Natural killer cell treated with Interleukin-12 subunit alpha and Interleukin-12 subunit beta and Interleukin-15 and Interleukin-18, amount 100 ng/mL, for 72 hours (primary cell): ENCODE measurements at regions not wholly inside any gene's neighbourhood (a gene's known extent, or its start where the extent isn't known, plus 50 kb on each side); places are given as distances from the start of the nearest gene placed in this dataset.

Experiments
- ATAC-seq, 2 donors: fragments of 150-1000 bp; cut with Tn5 transposase in 1 of 2; sonication (Bioruptor Pico), chemical (Tn5 transposase) in 1 of 2; 2 replicates each; pipeline ENCODE4 v1.10.0; 2021
- DNase-seq: peaks from one replicate; pipeline ENCODE4 v3.0.0; 2022; ENCODE audit warnings: low spot score
- H3K27ac Mint-ChIP-seq, 2 donors: 1 replicate in 1 of 2; 2 replicates in 1 of 2; pipeline ENCODE4 v1.8.0; 2022; ENCODE audit warnings: mixed read lengths in 2 of 2, mild to moderate bottlenecking in 1 of 2, moderate library complexity in 1 of 2
- H3K27me3 Mint-ChIP-seq, 2 donors: 1 replicate in 1 of 2; 2 replicates in 1 of 2; pipeline ENCODE4 v1.8.0; 2022; ENCODE audit warnings: mixed read lengths in 2 of 2
- H3K36me3 Mint-ChIP-seq: one replicate; pipeline ENCODE4 v1.8.0; 2022; ENCODE audit warnings: mixed read lengths
- H3K4me1 Mint-ChIP-seq, 2 donors: 1 replicate in 1 of 2; 2 replicates in 1 of 2; pipeline ENCODE4 v1.8.0; 2022; ENCODE audit warnings: low read depth in 2 of 2, mixed read lengths in 2 of 2, mild to moderate bottlenecking in 1 of 2
- H3K4me3 Mint-ChIP-seq: one replicate; pipeline ENCODE4 v1.8.0; 2022; ENCODE audit warnings: mixed read lengths
- H3K9me3 Mint-ChIP-seq: 2 replicates; pipeline ENCODE4 v1.8.0; 2022; ENCODE audit warnings: mixed read lengths

GRCh38 chrX:13252726-13253125 lies 67.1 kb downstream of the ATXN3L start:
- DNase-seq (no peak), ATAC-seq (no peak)
- Mint-ChIP-seq H3K27ac (no peak overlapping the region), H3K9me3 (peaks cover 5% of the 10 kb centered on the region), H3K36me3 (peaks cover 6% of the 10 kb centered on the region), H3K4me1 (peaks cover 40 to 48% of the 10 kb centered on the region in 2 donors), H3K27me3 (peaks cover 0 to 23% of the 10 kb centered on the region in 2 donors), H3K4me3 (no peak overlapping the region)

- H3K27ac Mint-ChIP-seq: no peak overlapping the region
- H3K9me3 Mint-ChIP-seq: peaks cover 2% of the 10 kb centered on the region
- H3K36me3 Mint-ChIP-seq: peaks cover 2% of the 10 kb centered on the region
- H3K27me3 Mint-ChIP-seq: peaks cover 0 to 25% of the 10 kb centered on the region in 2 donors
- DNase-seq: no peak
- H3K4me3 Mint-ChIP-seq: no peak overlapping the region
- ATAC-seq: no peak
- peaks cover 28 to 36% of the 10 kb centered on the region in 2 donors for H3K4me1 Mint-ChIP-seq
Observed at GRCh38 chrX:13250826-13251580, 68.8 kb downstream of the ATXN3L start.

- Mint-ChIP-seq H3K4me3 (no peak overlapping the region), H3K36me3 (no peaks in the 10 kb centered on the region), H3K4me1 (peaks cover 9 to 18% of the 10 kb centered on the region in 2 donors), H3K9me3 (no peaks in the 10 kb centered on the region), H3K27ac (no peak overlapping the region), H3K27me3 (peaks cover 0 to 24% of the 10 kb centered on the region in 2 donors)
- no peak for DNase-seq
- no peak for ATAC-seq
Observed at GRCh38 chrX:13248867-13249486, 70.9 kb downstream of the ATXN3L start.

GRCh38 chrX:13239272-13239671 lies 80.6 kb downstream of the ATXN3L start:
- Mint-ChIP-seq H3K36me3 (no peaks in the 10 kb centered on the region), H3K9me3 (no peaks in the 10 kb centered on the region), H3K27me3 (peaks cover 0 to 33% of the 10 kb centered on the region in 2 donors), H3K4me1 (no peaks in the 10 kb centered on the region), H3K27ac (no peak overlapping the region), H3K4me3 (no peak overlapping the region)
- no peak for DNase-seq
- no peak for ATAC-seq

- Mint-ChIP-seq H3K27ac (no peak overlapping the region), H3K9me3 (no peaks in the 10 kb centered on the region), H3K27me3 (peaks cover 0 to 24% of the 10 kb centered on the region in 2 donors), H3K36me3 (no peaks in the 10 kb centered on the region), H3K4me1 (no peaks in the 10 kb centered on the region), H3K4me3 (no peak overlapping the region)
- no peak for ATAC-seq
- DNase-seq: no peak
Observed at GRCh38 chrX:13235930-13236329, 83.9 kb downstream of the ATXN3L start.

GRCh38 chrX:13232484-13232883 lies 87.4 kb downstream of the ATXN3L start:
- Mint-ChIP-seq H3K27ac (no peak overlapping the region), H3K4me3 (no peak overlapping the region), H3K27me3 (peaks cover 0 to 10% of the 10 kb centered on the region in 2 donors), H3K36me3 (no peaks in the 10 kb centered on the region), H3K9me3 (no peaks in the 10 kb centered on the region), H3K4me1 (no peaks in the 10 kb centered on the region)
- ATAC-seq (no peak), DNase-seq (no peak)

- ATAC-seq (no peak), DNase-seq (no peak)
- Mint-ChIP-seq H3K27me3 (peaks cover 10 to 21% of the 10 kb centered on the region in 2 donors), H3K27ac (no peak overlapping the region), H3K9me3 (no peaks in the 10 kb centered on the region), H3K36me3 (no peaks in the 10 kb centered on the region), H3K4me1 (peaks cover 0 to under 1% of the 10 kb centered on the region in 2 donors), H3K4me3 (no peak overlapping the region)
Observed at GRCh38 chrX:13226214-13226613, 93.6 kb downstream of the ATXN3L start.

- DNase-seq (no peak), ATAC-seq (no peak)
- Mint-ChIP-seq H3K4me1 (peaks cover 0 to 4% of the 10 kb centered on the region in 2 donors), H3K9me3 (no peaks in the 10 kb centered on the region), H3K36me3 (no peaks in the 10 kb centered on the region), H3K4me3 (no peak overlapping the region), H3K27ac (no peak overlapping the region), H3K27me3 (peaks cover 10 to 24% of the 10 kb centered on the region in 2 donors)
Observed at GRCh38 chrX:13223868-13224567, 95.8 kb downstream of the ATXN3L start.

- DNase-seq: no peak
- peaks cover 10 to 28% of the 10 kb centered on the region in 2 donors for H3K27me3 Mint-ChIP-seq
- no peak for ATAC-seq
- no peak overlapping the region for H3K4me3 Mint-ChIP-seq
- peaks cover 0 to 4% of the 10 kb centered on the region in 2 donors for H3K4me1 Mint-ChIP-seq
- H3K9me3 Mint-ChIP-seq: no peaks in the 10 kb centered on the region
- no peak overlapping the region for H3K27ac Mint-ChIP-seq
- H3K36me3 Mint-ChIP-seq: no peaks in the 10 kb centered on the region
Observed at GRCh38 chrX:13220916-13221315, 98.9 kb downstream of the ATXN3L start.

- DNase-seq: no peak
- Mint-ChIP-seq H3K9me3 (no peaks in the 10 kb centered on the region), H3K27ac (no peak overlapping the region), H3K4me1 (peaks cover 0 to 4% of the 10 kb centered on the region in 2 donors), H3K27me3 (peaks cover 10 to 28% of the 10 kb centered on the region in 2 donors), H3K4me3 (no peak overlapping the region), H3K36me3 (no peaks in the 10 kb centered on the region)
- ATAC-seq: no peak
Observed at GRCh38 chrX:13219991-13220764, 99.7 kb downstream of the ATXN3L start.

- Mint-ChIP-seq H3K36me3 (no peaks in the 10 kb centered on the region), H3K4me1 (peaks cover 0 to 4% of the 10 kb centered on the region in 2 donors), H3K27ac (no peak overlapping the region), H3K4me3 (no peak overlapping the region), H3K27me3 (peaks cover 10 to 22% of the 10 kb centered on the region in 2 donors), H3K9me3 (no peaks in the 10 kb centered on the region)
- ATAC-seq (no peak), DNase-seq (no peak)
Observed at GRCh38 chrX:13218758-13219157, 101.1 kb downstream of the ATXN3L start.

- no peak for DNase-seq
- Mint-ChIP-seq H3K36me3 (no peaks in the 10 kb centered on the region), H3K27me3 (peaks cover 0 to 13% of the 10 kb centered on the region in 2 donors), H3K4me1 (peaks cover 5 to 6% of the 10 kb centered on the region in 2 donors), H3K4me3 (no peak overlapping the region), H3K27ac (no peak overlapping the region), H3K9me3 (no peaks in the 10 kb centered on the region)
- ATAC-seq: no peak
Observed at GRCh38 chrX:13216139-13216538, 103.7 kb downstream of the ATXN3L start.

GRCh38 chrX:13215729-13216128 lies 104.1 kb downstream of the ATXN3L start:
- Mint-ChIP-seq H3K4me3 (no peak overlapping the region), H3K36me3 (no peaks in the 10 kb centered on the region), H3K4me1 (peaks cover 3 to 5% of the 10 kb centered on the region in 2 donors), H3K27me3 (peaks cover 0 to 10% of the 10 kb centered on the region in 2 donors), H3K9me3 (no peaks in the 10 kb centered on the region), H3K27ac (no peak overlapping the region)
- DNase-seq (no peak), ATAC-seq (no peak)
